ENCODE measurements at regions not wholly inside any gene's neighbourhood (a gene's known extent, or its start where the extent isn't known, plus 50 kb on each side); places are given as distances from the start of the nearest gene placed in this dataset.
A peak's percentile ranks its signal among the peaks of the same experiment; 100 is the strongest.
"Not testable (repeated sequence)": the region's sequence is repeated elsewhere in the genome, so short reads cannot be mapped to it uniquely, and the experiment has no call there.

DNA sequence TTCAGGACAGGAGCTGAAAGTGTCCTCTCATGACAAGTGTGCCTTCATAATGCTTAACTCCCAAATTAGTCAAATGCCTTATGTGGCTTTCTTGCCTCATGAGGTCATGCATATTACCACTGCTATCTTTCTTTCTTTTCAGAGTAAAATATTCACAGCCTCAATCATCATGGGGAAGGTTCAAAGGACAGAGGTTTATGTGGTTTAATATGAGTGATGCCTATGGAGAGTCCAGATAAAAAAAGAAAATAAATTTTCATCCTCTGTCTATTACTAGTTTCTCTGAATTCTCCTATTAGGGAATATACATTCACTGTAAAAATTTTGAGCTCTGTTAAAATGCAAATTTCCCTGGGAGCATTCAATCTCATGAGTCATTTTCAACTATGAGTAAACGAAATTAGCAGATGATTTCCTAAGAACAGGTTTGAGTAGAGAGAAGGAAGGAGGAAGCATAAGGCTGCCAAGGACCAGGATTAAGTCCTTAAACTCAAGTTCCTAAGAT lies 396.9 kb upstream of the ADGRB3 start:
- peak; percentile 77 for DNase-seq (ENCODE audit: low spot score)
- peak; percentile 90 for FAIRE-seq

DNA sequence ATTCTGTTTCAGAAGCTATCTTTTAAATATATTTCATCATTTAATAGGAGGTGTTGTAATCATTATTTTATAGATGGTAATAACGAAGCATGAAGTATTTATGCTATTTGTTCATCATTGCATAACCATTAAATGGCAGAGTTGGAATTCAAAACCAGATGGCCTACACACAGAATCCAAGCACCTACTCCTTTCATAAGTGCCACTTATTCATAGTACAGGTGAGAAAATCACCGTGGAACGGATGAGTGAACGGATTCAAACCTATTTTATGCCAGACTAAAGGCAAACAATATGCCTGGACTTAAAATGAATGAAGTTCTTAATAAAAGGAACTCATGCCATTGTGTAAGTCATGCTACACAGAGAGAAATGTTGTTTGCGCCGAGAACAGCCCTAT lies 397.9 kb upstream of the ADGRB3 start:
- no peak for DNase-seq (ENCODE audit: low spot score)
- no peak for FAIRE-seq

- DNase-seq (ENCODE audit: low spot score) = peak; percentile 73
- peak; percentile 89 for FAIRE-seq
Measured at GRCh38 chr6:68235326-68235784, 399.7 kb upstream of the ADGRB3 start.

DNA sequence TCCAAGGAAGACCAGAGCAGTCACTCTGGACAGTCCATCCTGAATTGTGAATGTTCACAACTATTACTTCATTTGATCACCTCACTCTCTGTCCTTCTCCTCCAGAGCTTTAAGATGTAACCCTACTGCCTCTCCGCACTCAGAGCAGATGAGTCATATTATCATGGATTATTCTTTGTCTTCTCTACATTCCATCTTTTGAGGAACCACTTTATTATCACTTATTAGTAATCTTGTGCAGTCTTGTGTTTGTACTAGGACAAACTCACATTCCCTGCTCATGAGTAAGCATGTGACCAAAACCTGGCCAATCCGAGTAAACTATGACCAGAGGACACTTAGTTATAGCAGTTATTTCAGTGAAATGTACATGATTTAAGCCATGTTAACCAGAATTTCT lies 401.5 kb upstream of the ADGRB3 start:
- FAIRE-seq (no peak), DNase-seq (ENCODE audit: low spot score) (peak; percentile 85)

GRCh38 chr6:68229566-68229965 lies 405.5 kb upstream of the ADGRB3 start:
- FAIRE-seq (no peak), DNase-seq (ENCODE audit: low spot score) (no peak)

- DNase-seq (ENCODE audit: low spot score) = no peak
- no peak for FAIRE-seq
Measured at GRCh38 chr6:68226460-68226859, 408.6 kb upstream of the ADGRB3 start.

DNA sequence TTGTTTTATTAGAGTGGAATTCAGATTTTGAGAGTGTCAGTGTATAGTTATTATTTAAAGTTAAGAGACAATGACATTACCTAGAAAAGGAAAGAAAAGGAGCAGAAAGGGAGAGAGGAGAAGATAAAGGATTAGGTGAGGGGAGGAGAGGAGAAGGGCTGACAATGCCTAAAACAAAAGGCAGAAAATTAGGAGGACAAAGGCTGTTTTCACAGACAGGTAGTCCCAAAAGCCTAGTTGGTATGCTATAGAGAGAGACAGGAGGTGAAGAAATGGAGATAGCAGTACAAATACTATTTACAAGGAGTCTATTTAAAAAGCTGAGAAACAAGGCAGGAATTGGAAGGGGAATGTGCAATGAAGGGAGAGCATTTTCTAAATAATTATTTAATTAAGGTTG lies 409.4 kb upstream of the ADGRB3 start:
- no peak for DNase-seq (ENCODE audit: low spot score)

GRCh38 chr6:68211242-68211795 lies 423.8 kb upstream of the ADGRB3 start:
- FAIRE-seq = no peak
- DNase-seq (ENCODE audit: low spot score) = no peak

More for the DNA sequence above, 409.4 kb upstream of the ADGRB3 start:
- no peak for FAIRE-seq

DNA sequence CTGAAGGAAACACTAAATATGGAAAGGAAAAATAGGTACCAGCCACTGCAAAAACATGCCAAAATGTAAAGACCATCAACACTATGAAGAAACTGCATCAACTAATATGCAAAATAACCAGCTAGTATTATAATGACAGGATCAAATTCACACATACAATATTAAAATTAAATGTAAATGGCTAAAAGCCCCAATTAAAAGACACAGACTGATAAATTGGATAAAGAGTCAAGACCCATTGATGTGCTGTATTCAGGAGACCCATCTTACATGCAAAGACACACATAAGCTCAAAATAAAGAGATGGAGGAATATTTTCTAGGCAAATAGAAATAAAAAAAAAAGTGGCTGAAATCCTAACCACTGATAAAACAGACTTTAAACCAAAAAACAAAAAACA lies 427.5 kb upstream of the ADGRB3 start:
- not testable (repeated sequence) for DNase-seq (ENCODE audit: low spot score); FAIRE-seq

DNA sequence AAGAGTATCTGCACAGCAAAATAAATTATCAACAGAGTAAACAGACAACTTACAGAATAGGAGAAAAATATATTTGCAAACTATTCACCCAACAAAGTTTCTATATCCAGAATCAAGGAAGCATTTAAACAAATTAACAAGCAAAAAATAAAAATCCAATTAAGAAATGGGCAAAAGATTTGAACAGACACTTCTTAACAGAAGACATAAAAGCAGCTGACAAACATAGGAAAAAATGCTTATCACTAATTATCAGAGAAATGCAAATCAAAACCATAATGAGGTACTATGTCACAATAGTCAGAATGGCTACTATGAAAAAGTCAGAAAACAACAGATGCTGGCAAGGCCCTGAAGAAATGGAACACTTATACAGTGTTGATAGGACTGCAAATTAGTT lies 434.2 kb upstream of the ADGRB3 start:
- no peak for DNase-seq (ENCODE audit: low spot score)
- no peak for FAIRE-seq

GRCh38 chr6:68197356-68197755 lies 437.7 kb upstream of the ADGRB3 start:
- FAIRE-seq (no peak), DNase-seq (ENCODE audit: low spot score) (no peak)

DNA sequence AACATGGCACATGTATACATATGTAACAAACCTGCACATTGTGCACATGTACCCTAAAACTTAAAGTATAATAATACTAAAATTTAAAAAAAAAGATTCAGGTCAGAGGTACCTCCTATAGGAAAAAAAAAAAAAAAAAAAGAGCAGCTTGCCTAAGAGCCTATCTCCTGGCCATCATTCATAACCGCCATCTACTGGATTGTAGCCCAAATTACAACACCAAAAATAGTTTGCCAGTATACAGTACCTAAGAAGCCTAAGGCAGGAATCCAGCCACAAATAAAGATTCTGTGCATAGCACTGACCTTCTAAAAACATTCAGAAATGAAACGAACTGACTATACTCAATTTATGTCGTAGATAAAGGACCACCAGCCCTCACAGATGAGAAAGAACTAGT lies 438.4 kb upstream of the ADGRB3 start:
- no peak for DNase-seq (ENCODE audit: low spot score)
- no peak for FAIRE-seq

DNA sequence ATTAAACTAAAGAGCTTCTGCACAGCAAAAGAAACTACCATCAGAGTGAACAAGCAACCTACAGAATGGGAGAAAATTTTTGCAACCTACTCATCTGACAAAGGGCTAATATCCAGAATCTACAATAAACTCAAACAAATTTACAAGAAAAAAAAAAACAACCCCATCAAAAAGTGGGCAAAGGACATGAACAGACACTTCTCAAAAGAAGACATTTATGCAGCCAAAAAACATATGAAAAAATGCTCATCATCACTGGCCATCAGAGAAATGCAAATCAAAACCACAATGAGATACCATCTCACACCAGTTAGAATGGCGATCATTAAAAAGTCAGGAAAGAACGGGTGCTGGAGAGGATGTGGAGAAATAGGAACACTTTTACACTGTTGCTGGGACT lies 439.3 kb upstream of the ADGRB3 start:
- not testable (repeated sequence) for FAIRE-seq

DNA sequence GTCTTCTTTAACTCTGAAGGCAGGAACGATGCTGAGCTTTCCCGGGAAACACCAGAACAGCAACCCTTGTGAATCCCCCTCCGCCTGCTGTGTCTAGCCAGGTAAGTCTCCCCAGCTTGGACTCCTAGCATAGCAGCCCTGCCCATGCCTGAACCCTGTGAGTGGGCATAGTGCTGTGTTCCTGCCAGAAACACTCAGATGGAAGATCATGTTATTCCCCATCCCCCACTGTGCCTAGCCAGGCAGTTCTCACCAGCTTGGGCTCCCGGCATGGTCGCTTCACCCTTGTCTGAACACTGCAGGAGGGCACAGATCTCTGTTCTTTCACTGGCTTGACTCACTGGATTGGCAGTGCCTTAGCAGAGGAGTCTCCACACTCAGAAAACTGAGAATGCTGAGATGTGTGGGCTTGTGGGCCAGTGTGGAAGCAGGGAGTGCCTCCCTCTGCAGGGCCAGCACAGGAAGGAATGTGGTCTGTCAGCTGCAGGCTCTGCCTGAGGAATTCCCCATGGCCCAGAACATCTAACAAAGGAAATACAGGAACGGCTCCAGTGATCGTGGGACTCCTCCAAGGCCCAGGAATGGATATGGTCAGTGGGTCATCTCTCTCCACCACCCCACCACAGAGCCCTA lies 440.1 kb upstream of the ADGRB3 start:
- DNase-seq (ENCODE audit: low spot score) (peak; percentile 13), FAIRE-seq (no peak)

More for the DNA sequence above, 439.3 kb upstream of the ADGRB3 start:
- DNase-seq (ENCODE audit: low spot score) = not testable (repeated sequence)

DNA sequence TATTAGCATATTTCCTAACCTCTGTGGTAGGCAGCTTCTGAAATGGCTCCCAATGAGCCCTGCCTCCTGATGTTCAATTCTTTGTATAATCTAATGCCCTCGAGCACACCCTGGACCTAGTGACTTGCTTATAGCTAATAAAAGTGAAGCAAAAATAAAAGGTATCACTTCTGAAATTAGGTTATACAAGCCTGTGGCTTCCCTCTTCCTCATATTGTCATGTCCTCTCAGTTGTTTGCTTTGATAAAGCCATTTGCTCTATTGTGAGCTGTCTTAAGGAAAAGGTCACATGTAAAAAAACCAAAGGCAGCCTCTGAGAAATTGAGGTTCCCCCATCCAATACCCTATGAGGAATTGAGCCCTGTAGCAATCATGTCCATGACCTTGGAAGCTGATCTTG lies 442.1 kb upstream of the ADGRB3 start:
- no peak for FAIRE-seq
- DNase-seq (ENCODE audit: low spot score) = no peak

DNA sequence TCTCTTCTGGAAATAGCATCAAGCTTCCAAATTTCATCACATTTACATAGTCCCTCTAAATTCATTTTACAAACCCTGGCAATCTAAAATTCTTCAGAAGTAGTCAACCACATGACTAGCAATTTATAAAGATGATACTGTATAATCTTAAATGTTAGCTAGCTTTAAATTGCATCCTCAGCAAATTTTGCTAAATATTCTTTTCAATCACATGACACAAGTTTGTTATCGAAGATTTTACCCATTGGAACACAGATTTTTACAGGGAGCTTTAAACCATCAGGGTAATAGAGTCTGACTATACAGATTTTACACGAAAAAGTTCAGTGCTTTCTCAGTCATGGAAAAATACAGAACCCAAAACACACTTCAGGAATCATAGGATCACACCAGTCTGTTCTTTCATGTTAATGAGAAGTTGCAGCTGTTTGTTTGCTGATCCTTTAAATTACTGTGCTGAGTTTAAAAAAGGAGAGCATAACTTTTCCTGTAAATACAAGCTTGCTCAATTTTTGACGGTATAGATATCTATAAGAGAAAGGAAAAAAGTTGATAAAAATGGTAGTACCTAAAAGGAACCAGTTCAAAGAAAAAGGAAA lies 445.8 kb upstream of the ADGRB3 start:
- FAIRE-seq = no peak
- no peak for DNase-seq (ENCODE audit: low spot score)

GRCh38 chr6:68186870-68187269 lies 448.2 kb upstream of the ADGRB3 start:
- FAIRE-seq = no peak

DNA sequence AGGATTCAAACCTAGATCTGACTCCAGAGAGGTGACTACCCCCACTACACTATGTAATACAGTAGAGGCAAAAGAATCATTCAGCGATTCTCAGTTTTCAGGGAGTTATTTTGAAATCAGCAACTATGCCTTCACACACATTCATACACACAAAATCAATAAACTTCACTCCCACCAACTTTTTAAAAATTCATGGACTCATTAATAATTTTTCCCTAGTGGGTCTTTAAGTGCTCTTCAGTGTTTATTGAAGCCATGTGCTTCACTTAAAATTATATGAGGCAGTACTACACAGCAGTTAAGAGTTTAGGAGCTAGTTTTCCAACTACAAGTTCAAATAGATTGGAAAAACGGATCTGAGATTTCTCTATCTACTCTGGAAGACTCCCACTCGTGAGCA lies 452.7 kb upstream of the ADGRB3 start:
- FAIRE-seq (no peak), DNase-seq (ENCODE audit: low spot score) (no peak)

More at GRCh38 chr6:68186870-68187269, 448.2 kb upstream of the ADGRB3 start:
- DNase-seq (ENCODE audit: low spot score) = no peak

GRCh38 chr6:68181027-68181426 lies 454.1 kb upstream of the ADGRB3 start:
- not testable (repeated sequence) for FAIRE-seq

GRCh38 chr6:68173616-68174015 lies 461.5 kb upstream of the ADGRB3 start:
- FAIRE-seq (no peak), DNase-seq (ENCODE audit: low spot score) (no peak)

More at GRCh38 chr6:68181027-68181426, 454.1 kb upstream of the ADGRB3 start:
- not testable (repeated sequence) for DNase-seq (ENCODE audit: low spot score)

DNA sequence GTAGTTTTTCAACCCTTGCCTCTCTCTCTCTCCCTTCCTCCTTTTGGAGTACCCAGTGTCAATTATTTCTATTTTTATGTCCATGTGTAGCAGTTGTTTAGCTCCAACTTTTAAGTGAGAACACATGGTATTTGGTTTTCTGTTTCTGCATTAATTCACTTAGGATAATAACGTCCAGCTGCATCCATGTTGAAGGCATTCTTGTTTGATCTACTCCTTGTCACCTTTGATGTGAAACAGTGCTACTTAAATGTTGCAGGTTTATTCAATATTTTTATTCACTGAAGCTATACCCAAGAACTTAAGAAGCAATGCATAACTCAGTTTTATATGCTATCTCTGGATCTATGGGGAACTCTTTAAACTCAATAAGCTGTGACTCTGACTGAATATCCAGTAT lies 465.2 kb upstream of the ADGRB3 start:
- DNase-seq (ENCODE audit: low spot score) (no peak), FAIRE-seq (no peak)

- peak; percentile 42 for FAIRE-seq
- DNase-seq (ENCODE audit: low spot score) = no peak
Measured at GRCh38 chr6:68167604-68168003, 467.5 kb upstream of the ADGRB3 start.

- not testable (repeated sequence) for FAIRE-seq; DNase-seq (ENCODE audit: low spot score)
Measured at GRCh38 chr6:68160812-68161211, 474.3 kb upstream of the ADGRB3 start.
